H9 (cell line): ENCODE measurements at regions not wholly inside any gene's neighbourhood (a gene's known extent, or its start where the extent isn't known, plus 50 kb on each side); places are given as distances from the start of the nearest gene placed in this dataset.

Experiments used
- DNase-seq: peaks from one replicate; pipeline ENCODE4 v3.0.0-alpha.2; 2017
- H2AFZ ChIP-seq: one replicate; pipeline ENCODE4 v1.6.1; 2013; ENCODE audit warnings: mild to moderate bottlenecking, low read length, control low read depth, moderate library complexity
- H2AK5ac ChIP-seq: 2 replicates; pipeline ENCODE4 v1.6.1; 2013; ENCODE audit warnings: low read length, control low read depth, mixed read lengths; ENCODE audit not compliant: insufficient read length
- H2BK120ac ChIP-seq: one replicate; pipeline ENCODE4 v1.6.1; 2013; ENCODE audit warnings: low read depth, mild to moderate bottlenecking, low read length, control low read depth, inconsistent platforms; ENCODE audit not compliant: poor library complexity, severe bottlenecking
- H2BK12ac ChIP-seq: 2 replicates; pipeline ENCODE4 v1.6.1; 2013; ENCODE audit warnings: low read length, control low read depth, mixed read lengths, low read depth; ENCODE audit not compliant: insufficient read length
- H2BK15ac ChIP-seq: 2 replicates; pipeline ENCODE4 v1.6.1; 2013; ENCODE audit warnings: low read depth, low read length, control low read depth
- H2BK20ac ChIP-seq: one replicate; pipeline ENCODE4 v1.6.1; 2013; ENCODE audit warnings: low read depth, mild to moderate bottlenecking, low read length, control low read depth, inconsistent platforms; ENCODE audit not compliant: poor library complexity, severe bottlenecking
- H2BK5ac ChIP-seq: 2 replicates; pipeline ENCODE4 v1.6.1; 2013; ENCODE audit warnings: low read length, control low read depth, mixed read lengths; ENCODE audit not compliant: insufficient read length
- H3K14ac ChIP-seq: 2 replicates; pipeline ENCODE4 v1.6.1; 2013; ENCODE audit warnings: low read length, control low read depth; ENCODE audit not compliant: insufficient read depth
- H3K18ac ChIP-seq: 2 replicates; pipeline ENCODE4 v1.6.1; 2013; ENCODE audit warnings: low read depth, mild to moderate bottlenecking, mixed read lengths, low read length, control low read depth; ENCODE audit not compliant: insufficient read length
- H3K23ac ChIP-seq: 2 replicates; pipeline ENCODE4 v1.6.1; 2013; ENCODE audit warnings: low read length, control low read depth, mixed read lengths, low read depth; ENCODE audit not compliant: insufficient read length
- H3K23me2 ChIP-seq: 2 replicates; pipeline ENCODE4 v1.6.1; 2013; ENCODE audit warnings: low read depth, mild to moderate bottlenecking, mixed read lengths, low read length, control low read depth; ENCODE audit not compliant: insufficient read length, poor library complexity, severe bottlenecking
- H3K27ac ChIP-seq: 2 replicates; pipeline ENCODE4 v1.5.1; 2013; ENCODE audit warnings: low read length, control low read depth, mixed read lengths, low read depth; ENCODE audit not compliant: insufficient read length
- H3K27me3 ChIP-seq: 2 replicates; pipeline ENCODE4 v1.6.1; 2013; ENCODE audit warnings: low read length, control low read depth, inconsistent platforms; ENCODE audit not compliant: insufficient read depth
- H3K4ac ChIP-seq: 2 replicates; pipeline ENCODE4 v1.6.1; 2013; ENCODE audit warnings: low read depth, mild to moderate bottlenecking, control low read depth, inconsistent platforms, low read length, moderate library complexity
- H3K4me1 ChIP-seq: 2 replicates; pipeline ENCODE4 v1.6.1; 2013; ENCODE audit warnings: low read length, control low read depth, inconsistent platforms; ENCODE audit not compliant: insufficient read depth
- H3K4me2 ChIP-seq: 2 replicates; pipeline ENCODE4 v1.6.1; 2013; ENCODE audit warnings: low read length, control low read depth, mixed read lengths; ENCODE audit not compliant: insufficient read length, insufficient read depth
- H3K56ac ChIP-seq: 2 replicates; pipeline ENCODE4 v1.6.1; 2013; ENCODE audit warnings: low read depth, mild to moderate bottlenecking, mixed read lengths, low read length, control low read depth; ENCODE audit not compliant: insufficient read length
- H3K79me1 ChIP-seq: 2 replicates; pipeline ENCODE4 v1.6.1; 2013; ENCODE audit warnings: low read depth, mild to moderate bottlenecking, moderate library complexity, low read length, control low read depth, inconsistent platforms; ENCODE audit not compliant: insufficient read depth, poor library complexity, severe bottlenecking
- H3K79me2 ChIP-seq: 2 replicates; pipeline ENCODE4 v1.6.1; 2013; ENCODE audit warnings: low read length, control low read depth, inconsistent platforms; ENCODE audit not compliant: insufficient read depth
- H3K9ac ChIP-seq: 2 replicates; pipeline ENCODE4 v1.6.1; 2013; ENCODE audit warnings: low read length, control low read depth, mixed read lengths; ENCODE audit not compliant: insufficient read length; ENCODE audit errors: extremely low read depth
- H3K9me3 ChIP-seq: one replicate; pipeline ENCODE4 v1.6.1; 2013; ENCODE audit warnings: low read depth, low read length, inconsistent platforms; ENCODE audit not compliant: control insufficient read depth
- H3T11ph ChIP-seq: one replicate; pipeline ENCODE4 v1.6.1; 2013; ENCODE audit warnings: mild to moderate bottlenecking, low read length, control low read depth, inconsistent platforms
- H4K20me1 ChIP-seq: one replicate; pipeline ENCODE4 v1.6.1; 2013; ENCODE audit not compliant: control insufficient read depth, insufficient read length, insufficient read depth
- H4K5ac ChIP-seq: 2 replicates; pipeline ENCODE4 v1.6.1; 2013; ENCODE audit warnings: low read depth, mild to moderate bottlenecking, mixed read lengths, low read length, control low read depth; ENCODE audit not compliant: insufficient read length
- H4K8ac ChIP-seq: replicated peaks from 2 replicates; pipeline ENCODE4 v1.6.1; 2013; ENCODE audit warnings: low read length, control low read depth, mixed read lengths, low read depth; ENCODE audit not compliant: insufficient read length
- H4K91ac ChIP-seq: 2 replicates; pipeline ENCODE4 v1.6.1; 2013; ENCODE audit warnings: low read depth, mild to moderate bottlenecking, moderate library complexity, mixed read lengths, low read length, control low read depth; ENCODE audit not compliant: insufficient read length
- H3K27ac Mint-ChIP-seq, 3 experiments: 2 replicates in 2 of 3; 3 replicates in 1 of 3; pipeline ENCODE4 v1.8.0; 2020 to 2021; ENCODE audit warnings: mixed read lengths in 3 of 3, mild to moderate bottlenecking in 1 of 3, moderate library complexity in 1 of 3
- H3K27me3 Mint-ChIP-seq: 2 replicates; pipeline ENCODE4 v1.8.0; 2021; ENCODE audit warnings: low read depth, mild to moderate bottlenecking, moderate library complexity, mixed read lengths
- H3K36me3 Mint-ChIP-seq, 3 experiments: 2 replicates in 2 of 3; 3 replicates in 1 of 3; pipeline ENCODE4 v1.8.0; 2020 to 2021; ENCODE audit warnings: low read depth in 3 of 3, mixed read lengths in 3 of 3; ENCODE audit not compliant: insufficient read depth in 1 of 3
- H3K4me1 Mint-ChIP-seq, 2 experiments: 2 replicates each; pipeline ENCODE4 v1.8.0; 2020; ENCODE audit warnings: mixed read lengths in 2 of 2
- H3K4me3 Mint-ChIP-seq, 2 experiments: 2 replicates in 1 of 2; 3 replicates in 1 of 2; pipeline ENCODE4 v1.8.0; 2020 to 2021; ENCODE audit warnings: mild to moderate bottlenecking in 2 of 2, mixed read lengths in 2 of 2, moderate library complexity in 1 of 2
- H3K9me3 Mint-ChIP-seq, 2 experiments: 2 replicates in 1 of 2; 3 replicates in 1 of 2; pipeline ENCODE4 v1.8.0; 2020; ENCODE audit warnings: mild to moderate bottlenecking in 2 of 2, mixed read lengths in 2 of 2, moderate library complexity in 1 of 2
- CTCF ChIP-seq: fragments of 200-600 bp; sonication (generic); conservative IDR thresholded peaks from 3 replicates; pipeline ENCODE4 v1.8.0; 2021; ENCODE audit warnings: antibody characterized with exemption, mild to moderate bottlenecking
- WGBS: extraction: QIAGEN DNeasy Blood & Tissue Kit; methylation state at CpG from one replicate; pipeline ENCODE4 v1.1.7; 2013; ENCODE audit warnings: missing lambda C conversion rate, low lambda C conversion rate, mixed read lengths; ENCODE audit not compliant: insufficient read length; ENCODE audit errors: extremely low coverage; 5-methylcytosine and 5-hydroxymethylcytosine counted together

GRCh38 chr2:128564551-128564950 is 245.9 kb upstream of the HS6ST1 start:
- Histone ChIP-seq H4K91ac (no peak overlapping the region), H3K56ac (no peak overlapping the region), H4K8ac (no peak overlapping the region), H4K20me1 (no peaks in the 10 kb centered on the region), H2BK12ac (no peak overlapping the region), H3K79me1 (no peaks in the 10 kb centered on the region), H3K23ac (no peak overlapping the region), H2BK5ac (no peak overlapping the region), H2AFZ (no peak overlapping the region), H3K14ac (no peak overlapping the region), H3K79me2 (no peaks in the 10 kb centered on the region), H2BK15ac (no peak overlapping the region), H3K4me1 (no peaks in the 10 kb centered on the region; the same call in 1 of the 2 replicates), H3K9me3 (no peaks in the 10 kb centered on the region), H4K5ac (no peak overlapping the region), H3K4me2 (no peak overlapping the region), H3K9ac (no peak overlapping the region), H2BK120ac (no peak overlapping the region), H3K27me3 (no peaks in the 10 kb centered on the region), H3K27ac (no peak overlapping the region), H3T11ph (no peak overlapping the region), H2BK20ac (no peak overlapping the region), H2AK5ac (no peak overlapping the region), H3K4ac (no peak overlapping the region), H3K23me2 (no peaks in the 10 kb centered on the region), H3K18ac (no peak overlapping the region)
- Mint-ChIP-seq H3K27me3 (peaks cover 6% of the 10 kb centered on the region), H3K4me1 (peaks cover 11 to 15% of the 10 kb centered on the region in 2 experiments), H3K4me3 (no peak overlapping the region), H3K27ac (no peak overlapping the region), H3K36me3 (no peaks in the 10 kb centered on the region), H3K9me3 (no peaks in the 10 kb centered on the region)
- TF ChIP-seq CTCF, result no peak
- DNase-seq, result no peak
- no CpG with 5 or more reads among the region's 6 CpGs for WGBS
